Activated T-helper 1 cell treated with anti-CD3 and anti-CD28 coated beads, Interleukin-12 subunit alpha, Interleukin-12 subunit beta, Interleukin-2, Interleukin-4 antibody, amounts not matched to agents 30 ng/mL and 10 ng/mL and 1 ng/mL, durations not matched to agents 14 hours and 24 hours and 36 hours (primary cell): ENCODE measurements at regions not wholly inside any gene's neighbourhood (a gene's known extent, or its start where the extent isn't known, plus 50 kb on each side); places are given as distances from the start of the nearest gene placed in this dataset.

Source experiments
- DNase-seq: peaks from one replicate; pipeline ENCODE4 v3.0.0; 2021; ENCODE audit warnings: low spot score
- H3K27ac Mint-ChIP-seq: one replicate; pipeline ENCODE4 v1.8.0; 2021; ENCODE audit warnings: mild to moderate bottlenecking, mixed read lengths
- H3K27me3 Mint-ChIP-seq: one replicate; pipeline ENCODE4 v1.8.0; 2022; ENCODE audit warnings: mild to moderate bottlenecking, moderate library complexity, mixed read lengths; ENCODE audit not compliant: insufficient read depth
- H3K36me3 Mint-ChIP-seq: one replicate; pipeline ENCODE4 v1.8.0; 2021; ENCODE audit warnings: low read depth, mixed read lengths
- H3K4me1 Mint-ChIP-seq: one replicate; pipeline ENCODE4 v1.8.0; 2021; ENCODE audit warnings: low read depth, mixed read lengths
- H3K4me3 Mint-ChIP-seq: one replicate; pipeline ENCODE4 v1.8.0; 2021; ENCODE audit warnings: mild to moderate bottlenecking, moderate library complexity, mixed read lengths
- H3K9me3 Mint-ChIP-seq: one replicate; pipeline ENCODE4 v1.8.0; 2021; ENCODE audit warnings: mixed read lengths
- intact Hi-C: fragments of 100-400 bp; cut with micrococcal nuclease; formaldehyde crosslinking; loops from one replicate; pipeline ENCODE4 v1.15.1; 2024

DNA sequence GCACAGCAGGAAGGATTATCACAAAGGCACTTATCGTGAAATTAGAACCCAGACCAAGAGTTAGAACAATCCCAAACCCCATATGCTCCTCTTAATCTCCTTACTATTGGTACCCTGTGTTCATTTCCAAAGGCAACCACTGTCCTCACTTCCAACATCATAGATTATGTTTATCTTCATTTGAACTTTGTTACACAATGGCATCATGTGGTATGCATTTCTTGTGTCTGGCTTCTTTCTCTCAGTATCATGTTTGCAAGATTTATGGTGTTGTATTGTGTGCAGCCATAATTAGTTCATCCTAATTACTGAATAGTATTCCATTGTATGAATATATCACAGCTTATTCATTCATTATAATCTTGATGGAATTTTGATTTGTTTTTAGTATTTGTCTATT, 124.6 kb upstream of the SEC61G start:
- Mint-ChIP-seq H3K36me3 (no peaks in the 10 kb centered on the region), H3K9me3 (no peaks in the 10 kb centered on the region), H3K27me3 (peaks cover 8% of the 10 kb centered on the region), H3K4me1 (no peaks in the 10 kb centered on the region), H3K4me3 (no peak overlapping the region), H3K27ac (no peak overlapping the region)
- intact Hi-C loops = no loop called here
- no peak for DNase-seq

DNA sequence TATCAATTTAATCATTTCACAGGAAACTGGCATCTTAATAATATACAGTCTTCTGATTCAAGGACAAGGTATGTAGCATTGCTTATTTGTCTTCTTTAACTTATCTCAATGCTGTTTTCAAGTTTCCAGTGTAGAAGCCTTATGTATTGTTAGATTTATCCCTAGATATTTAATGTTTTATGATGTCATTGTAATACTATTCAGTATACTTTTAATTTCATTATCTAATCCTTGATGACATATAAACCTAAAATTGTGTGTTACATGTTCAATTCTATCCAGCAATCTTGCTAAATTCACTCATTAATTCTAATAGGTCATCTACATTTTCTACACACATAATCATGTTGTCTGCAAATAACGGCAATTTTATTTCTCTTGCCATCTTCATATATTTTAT, 126.3 kb upstream of the SEC61G start:
- no peak for DNase-seq
- H3K27me3 Mint-ChIP-seq = peaks cover 12% of the 10 kb centered on the region
- H3K9me3 Mint-ChIP-seq = no peaks in the 10 kb centered on the region
- H3K4me3 Mint-ChIP-seq = no peak overlapping the region
- H3K36me3 Mint-ChIP-seq = no peaks in the 10 kb centered on the region
- intact Hi-C loops = no loop called here
- H3K27ac Mint-ChIP-seq = no peak overlapping the region
- no peaks in the 10 kb centered on the region for H3K4me1 Mint-ChIP-seq

DNA sequence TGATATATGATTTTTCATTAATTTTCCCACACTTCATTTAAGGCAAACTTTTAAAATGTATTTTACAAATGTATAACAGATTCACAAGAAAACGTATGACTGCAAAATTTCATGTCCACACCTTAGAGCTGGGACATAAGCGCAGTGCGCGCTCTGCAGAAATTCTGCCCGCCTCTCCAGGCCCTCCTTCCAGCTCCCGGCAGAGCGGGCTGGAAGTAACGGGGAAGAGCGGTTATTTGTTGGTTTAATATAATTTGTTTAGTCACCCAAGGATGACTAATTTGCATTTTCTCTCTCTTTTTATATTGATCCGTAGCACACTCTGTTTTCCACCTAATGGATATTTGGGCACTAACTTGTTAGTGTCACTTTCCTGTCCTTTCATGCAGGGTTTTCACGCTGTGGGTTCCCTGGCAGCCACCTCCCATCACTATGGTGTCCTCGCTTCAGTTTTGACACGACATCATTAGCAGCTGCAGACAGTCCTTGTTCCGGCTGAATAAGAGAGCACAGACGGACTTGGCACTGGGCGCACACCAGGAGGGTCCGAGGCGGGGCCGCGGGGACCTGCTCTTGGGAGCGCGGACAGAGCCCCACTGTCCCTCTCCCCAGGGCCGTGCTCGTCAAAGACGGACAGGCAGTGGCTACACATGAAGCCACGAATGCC, 129.2 kb upstream of the SEC61G start:
- intact Hi-C loops = no loop called here
- Mint-ChIP-seq H3K36me3 (no peaks in the 10 kb centered on the region), H3K9me3 (no peaks in the 10 kb centered on the region)

DNA sequence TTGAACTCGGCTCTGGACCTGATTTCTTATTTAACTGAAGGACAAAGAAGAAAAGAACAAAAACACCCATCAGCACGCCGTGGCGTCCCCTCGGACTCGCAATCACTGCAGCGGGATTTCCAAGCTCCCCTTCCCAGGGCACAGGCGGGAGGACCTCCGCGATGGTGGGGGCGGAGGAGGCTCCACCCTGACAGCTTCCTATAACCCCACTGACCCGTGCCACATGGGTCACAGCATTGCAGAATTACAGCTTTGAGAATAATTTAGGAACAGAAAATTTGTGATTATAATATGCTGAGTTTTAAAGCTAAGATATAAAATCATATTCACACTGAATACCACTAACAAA, 129.7 kb upstream of the SEC61G start:
- intact Hi-C loops = no loop called here
- Mint-ChIP-seq H3K27me3 (peaks cover 12% of the 10 kb centered on the region), H3K4me1 (no peaks in the 10 kb centered on the region), H3K27ac (no peak overlapping the region), H3K4me3 (no peak overlapping the region), H3K9me3 (no peaks in the 10 kb centered on the region), H3K36me3 (no peaks in the 10 kb centered on the region)
- no peak for DNase-seq

More for the DNA sequence above, 129.2 kb upstream of the SEC61G start:
- Mint-ChIP-seq H3K4me1 (no peaks in the 10 kb centered on the region), H3K27me3 (peaks cover 12% of the 10 kb centered on the region), H3K27ac (no peak overlapping the region), H3K4me3 (no peak overlapping the region)
- DNase-seq = no peak

DNA sequence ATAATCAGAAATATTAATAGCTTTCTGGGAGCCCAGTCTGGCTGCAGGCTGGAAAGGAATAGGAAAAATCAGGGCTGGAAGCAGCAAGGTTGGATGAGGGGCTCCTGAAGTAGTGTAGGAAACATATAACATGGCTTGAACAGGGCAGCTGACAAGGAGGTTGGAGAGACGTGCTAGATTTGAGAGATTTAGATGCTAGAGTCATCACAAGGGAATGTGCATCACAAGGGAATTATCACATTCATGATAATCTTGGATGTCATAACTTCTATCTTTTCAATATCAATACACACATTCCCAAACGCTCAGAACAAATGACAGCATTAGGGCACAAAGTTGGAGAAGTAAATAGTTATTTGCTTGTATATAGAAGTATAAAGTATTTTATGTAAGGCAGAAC, 120.9 kb upstream of the EGFR start:
- no peaks in the 10 kb centered on the region for H3K9me3 Mint-ChIP-seq
- no peak overlapping the region for H3K27ac Mint-ChIP-seq
- no peaks in the 10 kb centered on the region for H3K36me3 Mint-ChIP-seq
- intact Hi-C loops = no loop called here
- H3K4me1 Mint-ChIP-seq = no peaks in the 10 kb centered on the region
- H3K27me3 Mint-ChIP-seq = no peaks in the 10 kb centered on the region
- no peak overlapping the region for H3K4me3 Mint-ChIP-seq
- DNase-seq = no peak

DNA sequence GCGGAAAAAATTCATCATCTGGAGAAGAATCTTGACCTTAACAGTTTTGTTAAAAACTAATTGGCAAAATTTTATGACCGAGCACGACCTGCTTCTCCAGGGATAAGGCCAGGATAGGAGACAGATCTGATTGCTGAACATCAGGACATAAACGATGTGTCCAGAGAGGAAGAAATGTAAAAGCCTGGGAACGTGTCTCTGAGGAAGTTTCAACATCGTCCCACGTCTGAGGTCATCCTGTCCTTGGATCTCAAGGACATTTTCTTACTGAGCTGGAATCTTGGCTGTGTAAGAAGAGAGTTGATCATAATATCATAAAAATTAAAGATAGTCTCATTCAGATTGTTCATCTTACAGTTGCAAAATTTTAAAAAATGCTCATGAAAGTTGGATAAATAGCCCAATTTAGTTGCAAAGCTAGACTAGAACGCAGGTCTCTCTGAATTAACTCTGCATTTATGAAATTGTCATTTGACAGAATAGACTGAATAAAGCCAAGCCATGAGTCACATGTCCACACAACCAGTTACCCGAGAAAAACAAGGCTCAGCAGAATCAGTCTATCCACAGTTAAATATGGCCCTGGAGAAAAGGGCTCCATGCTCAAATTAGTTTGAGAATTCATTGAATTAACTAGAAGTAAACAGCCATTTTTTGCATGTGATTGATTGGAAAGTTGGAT, 120.0 kb upstream of the EGFR start:
- no peak overlapping the region for H3K27ac Mint-ChIP-seq
- H3K36me3 Mint-ChIP-seq = no peaks in the 10 kb centered on the region
- H3K27me3 Mint-ChIP-seq = no peaks in the 10 kb centered on the region
- H3K4me1 Mint-ChIP-seq = no peaks in the 10 kb centered on the region
- H3K4me3 Mint-ChIP-seq = no peak overlapping the region
- H3K9me3 Mint-ChIP-seq = no peaks in the 10 kb centered on the region
- no peak for DNase-seq
- intact Hi-C loops = no loop called here

DNA sequence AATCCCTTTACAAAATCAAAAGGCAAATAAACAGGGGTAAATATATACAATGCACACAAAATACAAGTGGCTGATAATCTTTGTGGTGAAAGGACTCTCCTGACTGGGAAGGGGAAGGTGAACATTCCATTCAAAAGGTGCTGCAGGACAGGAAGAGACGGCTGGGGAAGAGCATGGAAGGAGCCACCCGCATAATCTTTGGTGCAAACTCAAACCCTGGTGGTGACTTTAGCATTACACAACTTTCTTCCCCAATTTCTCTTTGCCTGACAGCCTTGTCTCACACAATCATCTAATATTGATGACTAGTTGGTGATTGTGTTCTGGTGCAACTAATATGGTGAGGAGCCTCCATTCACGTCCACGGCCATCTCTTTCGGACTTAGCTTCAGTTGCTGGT, 117.0 kb upstream of the EGFR start:
- Mint-ChIP-seq H3K27ac (no peak overlapping the region), H3K4me3 (no peak overlapping the region), H3K27me3 (no peaks in the 10 kb centered on the region), H3K4me1 (no peaks in the 10 kb centered on the region), H3K9me3 (no peaks in the 10 kb centered on the region), H3K36me3 (no peaks in the 10 kb centered on the region)
- intact Hi-C loops = no loop called here
- DNase-seq = no peak

DNA sequence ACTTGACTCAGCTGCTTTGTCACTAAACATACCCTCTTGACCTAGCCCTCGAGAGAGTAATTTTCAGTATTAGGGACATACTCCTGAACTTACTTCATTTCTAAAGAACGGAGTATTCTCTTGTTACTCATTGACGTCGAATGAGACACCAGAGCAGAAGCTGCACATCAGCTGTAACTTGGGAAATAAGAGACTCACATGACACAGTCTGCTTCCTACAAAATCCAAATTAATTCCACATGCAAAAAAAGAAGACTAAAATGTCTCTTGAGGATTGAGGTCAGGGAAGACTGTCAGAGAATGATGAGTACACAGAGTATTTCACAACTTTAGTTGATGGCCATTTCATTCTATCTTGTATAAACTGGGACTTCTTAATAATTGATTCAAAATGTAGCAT, 114.7 kb upstream of the EGFR start:
- intact Hi-C loops = no loop called here
- DNase-seq = no peak
- no peak overlapping the region for H3K4me3 Mint-ChIP-seq
- no peak overlapping the region for H3K27ac Mint-ChIP-seq
- no peaks in the 10 kb centered on the region for H3K9me3 Mint-ChIP-seq
- H3K36me3 Mint-ChIP-seq = no peaks in the 10 kb centered on the region
- H3K4me1 Mint-ChIP-seq = no peaks in the 10 kb centered on the region
- H3K27me3 Mint-ChIP-seq = no peaks in the 10 kb centered on the region

DNA sequence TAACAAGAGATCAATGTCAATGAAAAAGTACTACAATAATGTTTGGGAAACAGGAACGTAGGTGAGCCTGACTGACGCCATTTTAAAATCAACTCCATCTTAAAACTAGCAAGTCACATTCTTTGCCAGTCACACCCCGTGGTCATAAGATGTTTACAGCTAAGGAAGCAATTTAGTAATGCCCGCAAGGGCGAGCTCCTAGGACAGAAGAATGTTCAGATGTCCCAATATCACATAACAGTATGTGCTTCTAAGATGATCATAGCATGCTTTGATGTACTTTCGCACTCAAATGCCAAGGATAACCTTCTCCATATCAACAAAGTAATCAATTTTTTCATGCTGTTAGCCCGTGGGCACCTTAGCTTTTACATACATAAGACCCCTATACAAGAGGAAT, 113.8 kb upstream of the EGFR start:
- no peak for DNase-seq
- Mint-ChIP-seq H3K27ac (no peak overlapping the region), H3K36me3 (no peaks in the 10 kb centered on the region), H3K4me1 (no peaks in the 10 kb centered on the region), H3K9me3 (no peaks in the 10 kb centered on the region), H3K4me3 (no peak overlapping the region), H3K27me3 (no peaks in the 10 kb centered on the region)
- intact Hi-C loops = no loop called here

DNA sequence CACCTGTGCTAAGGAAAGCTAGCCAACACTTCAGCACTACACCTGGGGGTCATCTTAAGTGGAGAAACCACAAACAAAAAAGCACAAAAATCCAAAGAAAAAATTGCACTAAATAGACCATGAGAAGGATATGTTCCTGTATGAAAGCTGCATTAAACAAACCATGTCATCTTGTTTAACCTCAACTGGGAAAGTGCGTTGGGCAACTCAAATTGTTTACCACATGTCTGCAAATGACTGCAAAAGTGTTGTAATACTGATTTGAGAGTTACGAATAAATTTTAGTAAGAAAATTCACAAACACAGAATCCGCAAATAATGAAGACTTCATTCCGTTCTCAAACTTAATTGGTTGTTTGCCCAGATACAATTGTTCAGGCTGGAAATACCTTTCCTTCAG, 111.9 kb upstream of the EGFR start:
- Mint-ChIP-seq H3K4me1 (no peaks in the 10 kb centered on the region), H3K27ac (no peak overlapping the region), H3K9me3 (no peaks in the 10 kb centered on the region), H3K27me3 (no peaks in the 10 kb centered on the region), H3K4me3 (no peak overlapping the region), H3K36me3 (no peaks in the 10 kb centered on the region)
- intact Hi-C loops = no loop called here
- DNase-seq = no peak

DNA sequence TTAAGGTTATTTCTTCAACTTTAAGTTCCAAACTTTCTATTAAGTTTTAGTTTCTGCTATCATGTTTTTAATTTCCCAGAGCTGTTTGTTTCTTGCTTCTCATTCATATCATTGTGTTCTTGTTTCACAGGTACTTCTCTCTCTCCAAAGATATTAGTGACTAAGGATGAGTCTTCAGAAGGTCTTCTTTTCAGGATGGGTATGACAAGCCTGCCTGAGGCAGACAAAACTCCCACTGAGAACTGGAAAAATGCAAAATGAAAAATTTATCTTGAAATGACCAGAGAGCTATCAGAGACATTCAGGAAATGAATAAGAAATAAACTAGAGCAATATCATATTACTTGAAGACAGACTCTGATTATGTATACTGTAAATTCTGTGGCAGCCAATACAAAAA, 110.8 kb upstream of the EGFR start:
- Mint-ChIP-seq H3K27ac (no peak overlapping the region), H3K4me3 (no peak overlapping the region), H3K36me3 (no peaks in the 10 kb centered on the region), H3K27me3 (no peaks in the 10 kb centered on the region), H3K9me3 (no peaks in the 10 kb centered on the region), H3K4me1 (no peaks in the 10 kb centered on the region)
- DNase-seq = no peak
- intact Hi-C loops = no loop called here

DNA sequence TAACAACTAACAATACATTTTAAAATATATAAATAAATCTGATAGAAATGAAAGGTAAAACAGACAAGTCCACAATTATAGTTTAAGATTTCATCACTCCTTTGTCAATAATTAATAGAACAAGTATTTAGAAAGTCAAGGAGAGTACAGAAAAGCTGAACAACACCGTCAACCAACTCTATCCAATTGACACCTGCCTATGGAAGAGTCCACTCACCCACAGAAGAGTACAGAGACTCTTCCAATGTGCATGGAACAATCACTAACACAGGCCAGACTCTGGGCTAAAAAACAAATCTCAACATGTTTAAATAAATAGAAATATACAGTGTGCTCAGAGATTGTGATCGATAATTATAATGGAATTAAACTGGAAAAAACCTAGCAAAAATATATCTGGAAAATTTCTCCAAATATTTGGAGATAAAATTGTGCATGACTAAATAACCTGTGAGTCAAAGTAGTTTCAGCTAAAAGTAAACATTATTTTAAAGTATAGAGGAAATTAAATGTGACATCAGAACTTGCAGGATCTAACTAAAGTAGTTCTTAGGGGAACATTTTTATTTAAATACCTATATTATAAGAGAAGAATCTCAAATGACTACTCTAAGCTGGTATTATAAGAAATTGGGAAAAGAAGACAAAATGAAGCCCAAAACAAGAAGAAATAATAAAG, 109.9 kb upstream of the EGFR start:
- no peaks in the 10 kb centered on the region for H3K9me3 Mint-ChIP-seq
- H3K36me3 Mint-ChIP-seq = no peaks in the 10 kb centered on the region
- intact Hi-C loops = no loop called here
- no peak overlapping the region for H3K4me3 Mint-ChIP-seq
- no peak overlapping the region for H3K27ac Mint-ChIP-seq
- H3K27me3 Mint-ChIP-seq = no peaks in the 10 kb centered on the region
- no peak for DNase-seq
- H3K4me1 Mint-ChIP-seq = no peaks in the 10 kb centered on the region

DNA sequence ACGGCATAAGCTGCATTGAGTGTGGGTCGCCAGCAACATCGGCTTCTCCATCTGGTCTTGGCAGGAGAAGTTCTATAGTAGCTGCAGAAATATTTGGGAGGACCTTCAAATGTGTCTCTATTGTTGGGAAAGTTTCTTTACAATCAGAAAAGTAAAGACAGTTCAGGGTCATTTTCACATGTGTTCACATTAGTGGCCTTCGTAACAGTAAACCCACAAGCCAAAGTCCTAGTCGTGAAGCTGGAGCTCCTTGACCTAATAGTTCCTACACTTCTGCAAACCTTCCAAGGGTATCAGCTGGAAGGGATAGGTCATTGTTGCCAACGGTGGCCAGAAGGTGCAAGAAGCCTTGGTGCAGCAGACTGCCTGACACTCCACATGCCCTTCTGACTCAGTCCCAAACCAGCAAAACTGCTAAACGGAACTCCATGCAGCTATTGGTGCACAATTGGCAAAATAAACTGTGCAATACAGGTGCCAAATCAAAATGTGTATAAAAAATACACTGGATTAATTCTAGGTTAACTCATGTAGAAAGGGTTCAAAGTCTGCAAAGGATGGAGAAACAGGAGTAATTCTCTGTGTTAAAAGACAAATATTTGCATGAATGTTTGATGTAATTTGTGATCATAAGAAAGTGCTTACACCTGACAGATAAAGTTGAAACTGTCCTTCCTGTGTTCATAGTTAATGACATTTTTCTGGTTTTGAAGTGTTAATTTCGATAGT, 102.8 kb upstream of the EGFR start:
- no peaks in the 10 kb centered on the region for H3K4me1 Mint-ChIP-seq
- H3K4me3 Mint-ChIP-seq = no peak overlapping the region
- no peak overlapping the region for H3K27ac Mint-ChIP-seq
- no peaks in the 10 kb centered on the region for H3K27me3 Mint-ChIP-seq
- DNase-seq = no peak
- H3K36me3 Mint-ChIP-seq = no peaks in the 10 kb centered on the region
- no peaks in the 10 kb centered on the region for H3K9me3 Mint-ChIP-seq
- intact Hi-C loops = no loop called here
